CD4-positive, CD25-positive, alpha-beta regulatory T cell (primary cell): ENCODE measurements at regions not wholly inside any gene's neighbourhood (a gene's known extent, or its start where the extent isn't known, plus 50 kb on each side); places are given as distances from the start of the nearest gene placed in this dataset.
"Not testable (repeated sequence)": the region's sequence is repeated elsewhere in the genome, so short reads cannot be mapped to it uniquely, and the experiment has no call there.

Source experiments
- ATAC-seq, 2 donors: fragments of 150-1000 bp; cut with Tn5 transposase; one replicate each; pipeline ENCODE4 v1.10.0; 2021; ENCODE audit warnings: low read depth in 2 of 2, moderate number of reproducible peaks in 2 of 2, moderate library complexity in 1 of 2
- DNase-seq, 3 donors: peaks; one replicate each; pipeline versions ENCODE4 v3.0.0 to v3.0.0-alpha.2; 2012 to 2022; ENCODE audit warnings: mixed read lengths in 1 of 3
- H3K27ac ChIP-seq: one replicate; pipeline ENCODE4 v1.7.0; 2013; ENCODE audit warnings: mild to moderate bottlenecking, low read length; ENCODE audit not compliant: insufficient read depth, poor library complexity, severe bottlenecking
- H3K27me3 ChIP-seq: one replicate; pipeline ENCODE4 v1.7.0; 2013; ENCODE audit warnings: low read length; ENCODE audit not compliant: control insufficient read depth, insufficient read depth
- H3K36me3 ChIP-seq: one replicate; pipeline ENCODE4 v1.7.0; 2013; ENCODE audit warnings: mild to moderate bottlenecking, low read length, moderate library complexity; ENCODE audit not compliant: control insufficient read depth, insufficient read depth
- H3K4me1 ChIP-seq: 2 replicates; pipeline ENCODE4 v1.7.0; 2013; ENCODE audit warnings: mild to moderate bottlenecking, low read length; ENCODE audit not compliant: insufficient read depth, control insufficient read depth, poor library complexity, severe bottlenecking
- H3K4me3 ChIP-seq: one replicate; pipeline ENCODE4 v1.7.0; 2013; ENCODE audit warnings: low read depth, mild to moderate bottlenecking, low read length, moderate library complexity
- H3K9me3 ChIP-seq, 2 experiments: 1 replicate in 1 of 2; 2 replicates in 1 of 2; pipeline ENCODE4 v1.7.0; 2013; ENCODE audit warnings: low read length in 2 of 2, mild to moderate bottlenecking in 1 of 2, moderate library complexity in 1 of 2; ENCODE audit not compliant: control insufficient read depth in 2 of 2
- H3K27ac Mint-ChIP-seq, 3 donors: one replicate each; pipeline ENCODE4 v1.8.0; 2020 to 2022; ENCODE audit warnings: mild to moderate bottlenecking in 3 of 3, mixed read lengths in 3 of 3, moderate library complexity in 2 of 3
- H3K27me3 Mint-ChIP-seq: one replicate; pipeline ENCODE4 v1.8.0; 2022; ENCODE audit warnings: mild to moderate bottlenecking, mixed read lengths
- H3K36me3 Mint-ChIP-seq: one replicate; pipeline ENCODE4 v1.8.0; 2020; ENCODE audit warnings: mixed read lengths
- H3K4me1 Mint-ChIP-seq, 4 donors: one replicate each; pipeline ENCODE4 v1.8.0; 2020 to 2022; ENCODE audit warnings: mixed read lengths in 4 of 4, mild to moderate bottlenecking in 1 of 4
- H3K4me3 Mint-ChIP-seq, 4 donors: one replicate each; pipeline ENCODE4 v1.8.0; 2020 to 2022; ENCODE audit warnings: mild to moderate bottlenecking in 4 of 4, mixed read lengths in 4 of 4, moderate library complexity in 3 of 4
- H3K9me3 Mint-ChIP-seq, 7 donors: one replicate each; pipeline ENCODE4 v1.8.0; 2020 to 2022; ENCODE audit warnings: mixed read lengths in 7 of 7, mild to moderate bottlenecking in 3 of 7, moderate library complexity in 2 of 7

GRCh38 chr9:764986-765385 is 76.5 kb upstream of the DMRT1 start:
- no peak overlapping the region for H3K4me3 ChIP-seq
- Mint-ChIP-seq H3K27me3 (peaks cover 52% of the 10 kb centered on the region), H3K36me3 (no peaks in the 10 kb centered on the region), H3K27ac (no peak overlapping the region), H3K9me3 (peaks cover 0 to 4% (median 0%) of the 10 kb centered on the region in 7 donors), H3K4me1 (peaks cover 0 to 8% (median 5%) of the 10 kb centered on the region in 4 donors), H3K4me3 (no peak overlapping the region)
- peaks cover 3% of the 10 kb centered on the region for H3K27me3 ChIP-seq
- no peak for ATAC-seq
- no peak overlapping the region for H3K27ac ChIP-seq
- no peaks in the 10 kb centered on the region for H3K36me3 ChIP-seq
- DNase-seq = no peak
- no peaks in the 10 kb centered on the region for H3K9me3 ChIP-seq
- peaks cover 3% of the 10 kb centered on the region for H3K4me1 ChIP-seq

- not testable (repeated sequence) for H3K4me1 Mint-ChIP-seq, H3K27ac ChIP-seq, H3K4me3 ChIP-seq, H3K36me3 Mint-ChIP-seq, H3K27me3 ChIP-seq, H3K4me1 ChIP-seq, ATAC-seq, H3K27ac Mint-ChIP-seq, DNase-seq, H3K4me3 Mint-ChIP-seq, H3K9me3 Mint-ChIP-seq, H3K36me3 ChIP-seq, H3K9me3 ChIP-seq
- H3K27me3 Mint-ChIP-seq = peaks cover 62% of the 10 kb centered on the region
Observed at GRCh38 chr9:767061-767561, 74.4 kb upstream of the DMRT1 start.

- Mint-ChIP-seq H3K27ac (no peak overlapping the region), H3K27me3 (peaks cover 46% of the 10 kb centered on the region), H3K4me1 (no peaks in the 10 kb centered on the region)
Observed at GRCh38 chr9:776086-776485, 65.4 kb upstream of the DMRT1 start.

GRCh38 chr9:777978-778377 is 63.5 kb upstream of the DMRT1 start:
- ATAC-seq (no peak), DNase-seq (no peak)
- Mint-ChIP-seq H3K4me3 (no peak overlapping the region), H3K36me3 (no peaks in the 10 kb centered on the region), H3K27ac (no peak overlapping the region), H3K4me1 (no peaks in the 10 kb centered on the region), H3K9me3 (peaks cover 0 to 18% (median 6%) of the 10 kb centered on the region in 7 donors), H3K27me3 (peaks cover 37% of the 10 kb centered on the region)
- no peaks in the 10 kb centered on the region for H3K36me3 ChIP-seq
- H3K27me3 ChIP-seq = peaks cover 3% of the 10 kb centered on the region
- peaks cover 0 to 2% of the 10 kb centered on the region in 2 experiments for H3K9me3 ChIP-seq
- no peak overlapping the region for H3K27ac ChIP-seq
- no peaks in the 10 kb centered on the region for H3K4me1 ChIP-seq
- H3K4me3 ChIP-seq = no peak overlapping the region

More at GRCh38 chr9:776086-776485, 65.4 kb upstream of the DMRT1 start:
- H3K4me1 ChIP-seq = no peaks in the 10 kb centered on the region
- H3K4me3 Mint-ChIP-seq = no peak overlapping the region
- peaks cover 0 to 2% of the 10 kb centered on the region in 2 experiments for H3K9me3 ChIP-seq
- H3K4me3 ChIP-seq = no peak overlapping the region
- H3K36me3 ChIP-seq = no peaks in the 10 kb centered on the region
- peaks cover 0 to 18% (median 6%) of the 10 kb centered on the region in 7 donors for H3K9me3 Mint-ChIP-seq
- H3K27me3 ChIP-seq = peaks cover 3% of the 10 kb centered on the region
- ATAC-seq = no peak
- no peak for DNase-seq
- H3K36me3 Mint-ChIP-seq = no peaks in the 10 kb centered on the region
- H3K27ac ChIP-seq = no peak overlapping the region

- Mint-ChIP-seq H3K9me3 (peaks cover 0 to 3% (median 0%) of the 10 kb centered on the region in 7 donors), H3K27me3 (peaks cover 17% of the 10 kb centered on the region), H3K4me1 (no peaks in the 10 kb centered on the region), H3K4me3 (no peak overlapping the region), H3K27ac (no peak overlapping the region), H3K36me3 (no peaks in the 10 kb centered on the region)
- Histone ChIP-seq H3K9me3 (no peaks in the 10 kb centered on the region), H3K27me3 (no peaks in the 10 kb centered on the region), H3K4me3 (no peak overlapping the region), H3K27ac (no peak overlapping the region), H3K36me3 (no peaks in the 10 kb centered on the region), H3K4me1 (no peaks in the 10 kb centered on the region)
- ATAC-seq = no peak
- DNase-seq = no peak
Observed at GRCh38 chr9:784202-784601, 57.3 kb upstream of the DMRT1 start.

GRCh38 chr9:784916-785315 is 56.6 kb upstream of the DMRT1 start:
- no peak overlapping the region for H3K4me3 Mint-ChIP-seq
- H3K27ac Mint-ChIP-seq = no peak overlapping the region
- Histone ChIP-seq H3K36me3 (no peaks in the 10 kb centered on the region), H3K27ac (no peak overlapping the region), H3K4me1 (no peaks in the 10 kb centered on the region), H3K9me3 (no peaks in the 10 kb centered on the region), H3K4me3 (no peak overlapping the region), H3K27me3 (no peaks in the 10 kb centered on the region)
- DNase-seq (no peak), ATAC-seq (no peak)
- no peaks in the 10 kb centered on the region for H3K36me3 Mint-ChIP-seq
- no peaks in the 10 kb centered on the region for H3K9me3 Mint-ChIP-seq
- peaks cover 17% of the 10 kb centered on the region for H3K27me3 Mint-ChIP-seq
- H3K4me1 Mint-ChIP-seq = no peaks in the 10 kb centered on the region

- no peak overlapping the region for H3K27ac ChIP-seq
- Mint-ChIP-seq H3K27me3 (peaks cover 11% of the 10 kb centered on the region), H3K27ac (no peak overlapping the region), H3K36me3 (no peaks in the 10 kb centered on the region), H3K4me1 (no peaks in the 10 kb centered on the region), H3K4me3 (no peak overlapping the region), H3K9me3 (no peaks in the 10 kb centered on the region)
- no peaks in the 10 kb centered on the region for H3K36me3 ChIP-seq
- DNase-seq (no peak), ATAC-seq (no peak)
- no peaks in the 10 kb centered on the region for H3K4me1 ChIP-seq
- H3K9me3 ChIP-seq = no peaks in the 10 kb centered on the region
- no peak overlapping the region for H3K4me3 ChIP-seq
- H3K27me3 ChIP-seq = no peaks in the 10 kb centered on the region
Observed at GRCh38 chr9:785997-786396, 55.5 kb upstream of the DMRT1 start.

- H3K4me1 ChIP-seq = no peaks in the 10 kb centered on the region
- H3K27me3 ChIP-seq = no peaks in the 10 kb centered on the region
- Mint-ChIP-seq H3K27me3 (peaks cover 9% of the 10 kb centered on the region), H3K27ac (no peak overlapping the region), H3K4me1 (no peaks in the 10 kb centered on the region), H3K36me3 (no peaks in the 10 kb centered on the region), H3K4me3 (no peak overlapping the region), H3K9me3 (no peaks in the 10 kb centered on the region)
- H3K27ac ChIP-seq = no peak overlapping the region
- H3K4me3 ChIP-seq = no peak overlapping the region
- ATAC-seq (no peak), DNase-seq (no peak)
- no peaks in the 10 kb centered on the region for H3K36me3 ChIP-seq
- H3K9me3 ChIP-seq = no peaks in the 10 kb centered on the region
Observed at GRCh38 chr9:786405-786804, 55.1 kb upstream of the DMRT1 start.
